PC-3 (cell line): ENCODE measurements at regions not wholly inside any gene's neighbourhood (a gene's known extent, or its start where the extent isn't known, plus 50 kb on each side); places are given as distances from the start of the nearest gene placed in this dataset.

Source experiments
- ATAC-seq: fragments of 200-7000 bp; cut with Tn5 transposase; 2 replicates; pipeline ENCODE4 v1.9.1; 2020; ENCODE audit warnings: mild to moderate bottlenecking, moderate library complexity
- BruUV-seq: library from RNA; stranded (reverse); fragments of 400-500 nt; replicated peaks from 2 replicates; lab custom pipeline; 2021; lab: Mats Ljungman, UMichigan
- CTCF ChIA-PET: fragments of 300-600 bp; sonication (Branson Sonifier 250); formaldehyde crosslinking; loops from one replicate; lab custom pipeline; 2022; ENCODE audit warnings: antibody characterized with exemption; lab: Charles Lee
- POLR2A ChIA-PET: fragments of 300-600 bp; sonication (Branson Sonifier 250); formaldehyde crosslinking; loops from one replicate; lab custom pipeline; 2022; ENCODE audit warnings: antibody characterized with exemption; ENCODE audit not compliant: unreplicated experiment; lab: Charles Lee
- DNase-seq: peaks from one replicate; pipeline ENCODE4 v3.0.0-alpha.2; 2015
- H2AFZ ChIP-seq: fragments of 300-600 bp; sonication (generic); 2 replicates; pipeline ENCODE4 v1.6.0; 2016; ENCODE audit warnings: antibody characterized with exemption, low read length
- H3F3A ChIP-seq: fragments of 300-600 bp; sonication (generic); one replicate; pipeline ENCODE4 v1.6.0; 2017; ENCODE audit warnings: antibody characterized with exemption, low read length, control low read depth, mild to moderate bottlenecking; ENCODE audit not compliant: unreplicated experiment
- H3K27ac ChIP-seq: fragments of 300-600 bp; sonication (generic); 2 replicates; pipeline ENCODE4 v1.5.1; 2016; ENCODE audit warnings: mild to moderate bottlenecking, low read length
- H3K27me3 ChIP-seq: fragments of 300-600 bp; sonication (generic); 2 replicates; pipeline ENCODE4 v1.6.1; 2016; ENCODE audit warnings: low read length, mixed read lengths
- H3K36me3 ChIP-seq: fragments of 300-600 bp; sonication (generic); 2 replicates; pipeline ENCODE4 v1.6.1; 2016; ENCODE audit warnings: low read depth, mixed run types, low read length, mixed read lengths
- H3K4me1 ChIP-seq: fragments of 300-600 bp; sonication (generic); 2 replicates; pipeline ENCODE4 v1.5.1; 2016; ENCODE audit warnings: low read length; ENCODE audit not compliant: insufficient read depth
- H3K4me2 ChIP-seq: fragments of 300-600 bp; sonication (generic); 2 replicates; pipeline ENCODE4 v1.6.0; 2016; ENCODE audit warnings: low read length
- H3K4me3 ChIP-seq: fragments of 300-600 bp; sonication (generic); 2 replicates; pipeline ENCODE4 v1.5.1; 2016; ENCODE audit warnings: mild to moderate bottlenecking, low read length, mixed read lengths
- H3K79me2 ChIP-seq: fragments of 300-600 bp; sonication (generic); 2 replicates; pipeline ENCODE4 v1.6.1; 2017; ENCODE audit warnings: low read length, mixed read lengths
- H3K9ac ChIP-seq: fragments of 300-600 bp; sonication (generic); 2 replicates; pipeline ENCODE4 v1.6.0; 2016; ENCODE audit warnings: mild to moderate bottlenecking, low read length
- H3K9me2 ChIP-seq: fragments of 300-600 bp; sonication (generic); replicated peaks from 2 replicates; pipeline ENCODE4 v1.6.1; 2016; ENCODE audit warnings: mixed run types, low read length, mixed read lengths
- H3K9me3 ChIP-seq: fragments of 300-600 bp; sonication (generic); 2 replicates; pipeline ENCODE4 v1.6.1; 2016; ENCODE audit warnings: low read length, mixed read lengths
- H4K20me1 ChIP-seq: fragments of 300-600 bp; sonication (generic); 2 replicates; pipeline ENCODE4 v1.6.1; 2016; ENCODE audit warnings: low read length, mixed read lengths
- EZH2 ChIP-seq: fragments of 300-600 bp; sonication (generic); IDR thresholded peaks from one replicate; pipeline ENCODE4 v1.6.1; 2017; ENCODE audit warnings: antibody characterized with exemption, mild to moderate bottlenecking, low read length; ENCODE audit not compliant: unreplicated experiment
- EZH2phosphoT487 ChIP-seq: fragments of 300-600 bp; sonication (generic); IDR thresholded peaks from 2 replicates; pipeline ENCODE4 v1.6.1; 2018; ENCODE audit warnings: mild to moderate bottlenecking, antibody characterized with exemption, low read length, borderline replicate concordance
- intact Hi-C: fragments of 100-400 bp; cut with micrococcal nuclease; formaldehyde crosslinking; loops from 2 replicates; pipeline ENCODE4 v1.9.0; 2023
- TF ChIP-seq, protein P1 (sequence below): fragments of 300-600 bp; sonication (generic); conservative IDR thresholded peaks from 2 replicates; pipeline ENCODE4 v1.5.1; 2017; ENCODE audit warnings: antibody characterized with exemption, low read depth, mild to moderate bottlenecking, low read length

DNA sequence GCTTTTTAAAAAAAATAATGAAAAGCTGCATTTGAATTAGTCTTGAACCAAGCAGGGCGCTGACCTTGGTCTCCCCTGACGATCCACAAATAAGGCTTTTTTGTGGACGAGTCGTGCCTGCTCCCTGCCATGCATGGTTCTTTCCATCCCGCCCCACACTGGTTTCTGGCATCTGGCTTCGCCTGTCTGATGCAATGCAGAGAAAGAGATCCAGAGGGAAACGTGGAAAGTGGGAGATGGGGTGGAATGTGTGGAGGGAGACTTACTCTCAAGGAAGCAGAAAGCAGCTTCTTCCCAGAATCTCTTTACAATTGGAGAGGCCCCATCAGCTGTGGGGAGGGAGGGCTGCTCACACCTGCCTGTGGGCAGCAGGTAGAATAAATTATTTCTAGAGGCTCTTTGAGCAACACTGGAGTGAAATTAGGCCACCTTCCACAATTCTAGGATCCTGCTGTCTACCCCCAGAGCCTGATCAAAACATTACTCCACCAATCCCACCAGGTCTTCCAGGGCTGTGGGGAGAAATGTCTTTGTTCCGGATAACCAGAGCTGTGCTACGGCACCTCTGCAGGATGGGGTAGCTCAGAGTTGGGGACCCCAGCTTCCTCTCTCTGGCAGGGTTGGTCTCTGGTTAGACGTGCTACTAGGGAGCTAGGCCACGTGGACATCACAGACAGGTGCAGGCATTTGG, 183.5 kb downstream of the UQCRFS1 start:
- CTCF ChIA-PET = no interaction called here
- no peaks in the 10 kb centered on the region for H3K9me3 ChIP-seq

GRCh38 chr19:29022599-29022998, 190.4 kb downstream of the UQCRFS1 start:
- H3K9ac ChIP-seq = no peak overlapping the region
- ChIA-PET POLR2A (no interaction called here), CTCF (no interaction called here)
- no peaks in the 10 kb centered on the region for H3K4me1 ChIP-seq
- BruUV-seq = no TSS peak
- no peaks in the 10 kb centered on the region for H3F3A ChIP-seq
- TF ChIP-seq EZH2phosphoT487 = no peak
- TF ChIP-seq, protein P1, sequence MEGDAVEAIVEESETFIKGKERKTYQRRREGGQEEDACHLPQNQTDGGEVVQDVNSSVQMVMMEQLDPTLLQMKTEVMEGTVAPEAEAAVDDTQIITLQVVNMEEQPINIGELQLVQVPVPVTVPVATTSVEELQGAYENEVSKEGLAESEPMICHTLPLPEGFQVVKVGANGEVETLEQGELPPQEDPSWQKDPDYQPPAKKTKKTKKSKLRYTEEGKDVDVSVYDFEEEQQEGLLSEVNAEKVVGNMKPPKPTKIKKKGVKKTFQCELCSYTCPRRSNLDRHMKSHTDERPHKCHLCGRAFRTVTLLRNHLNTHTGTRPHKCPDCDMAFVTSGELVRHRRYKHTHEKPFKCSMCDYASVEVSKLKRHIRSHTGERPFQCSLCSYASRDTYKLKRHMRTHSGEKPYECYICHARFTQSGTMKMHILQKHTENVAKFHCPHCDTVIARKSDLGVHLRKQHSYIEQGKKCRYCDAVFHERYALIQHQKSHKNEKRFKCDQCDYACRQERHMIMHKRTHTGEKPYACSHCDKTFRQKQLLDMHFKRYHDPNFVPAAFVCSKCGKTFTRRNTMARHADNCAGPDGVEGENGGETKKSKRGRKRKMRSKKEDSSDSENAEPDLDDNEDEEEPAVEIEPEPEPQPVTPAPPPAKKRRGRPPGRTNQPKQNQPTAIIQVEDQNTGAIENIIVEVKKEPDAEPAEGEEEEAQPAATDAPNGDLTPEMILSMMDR = no peak
- TF ChIP-seq EZH2 = no peak
- no peaks in the 10 kb centered on the region for H4K20me1 ChIP-seq
- H3K27me3 ChIP-seq = no peaks in the 10 kb centered on the region
- no peaks in the 10 kb centered on the region for H3K9me2 ChIP-seq
- H3K27ac ChIP-seq = no peak overlapping the region
- H3K4me2 ChIP-seq = no peak overlapping the region
- ATAC-seq = no peak
- H3K4me3 ChIP-seq = no peak overlapping the region
- intact Hi-C loops = no loop called here
- H3K9me3 ChIP-seq = no peaks in the 10 kb centered on the region
- H3K36me3 ChIP-seq = no peaks in the 10 kb centered on the region
- no peaks in the 10 kb centered on the region for H3K79me2 ChIP-seq
- no peak overlapping the region for H2AFZ ChIP-seq
- no peak for DNase-seq

More for the DNA sequence above, 183.5 kb downstream of the UQCRFS1 start:
- Histone ChIP-seq H2AFZ (no peak overlapping the region), H3K4me3 (no peak overlapping the region), H3K27ac (no peak overlapping the region), H3F3A (no peaks in the 10 kb centered on the region), H3K4me1 (no peaks in the 10 kb centered on the region), H3K9me2 (no peaks in the 10 kb centered on the region), H3K4me2 (no peak overlapping the region), H3K9ac (no peak overlapping the region), H3K36me3 (no peaks in the 10 kb centered on the region), H4K20me1 (no peaks in the 10 kb centered on the region), H3K79me2 (no peaks in the 10 kb centered on the region), H3K27me3 (no peaks in the 10 kb centered on the region)
- no peak for TF ChIP-seq EZH2phosphoT487
- TF ChIP-seq EZH2 = no peak
- intact Hi-C loops = no loop called here
- BruUV-seq = no TSS peak
- POLR2A ChIA-PET = no interaction called here
- ATAC-seq (no peak), DNase-seq (no peak)

DNA sequence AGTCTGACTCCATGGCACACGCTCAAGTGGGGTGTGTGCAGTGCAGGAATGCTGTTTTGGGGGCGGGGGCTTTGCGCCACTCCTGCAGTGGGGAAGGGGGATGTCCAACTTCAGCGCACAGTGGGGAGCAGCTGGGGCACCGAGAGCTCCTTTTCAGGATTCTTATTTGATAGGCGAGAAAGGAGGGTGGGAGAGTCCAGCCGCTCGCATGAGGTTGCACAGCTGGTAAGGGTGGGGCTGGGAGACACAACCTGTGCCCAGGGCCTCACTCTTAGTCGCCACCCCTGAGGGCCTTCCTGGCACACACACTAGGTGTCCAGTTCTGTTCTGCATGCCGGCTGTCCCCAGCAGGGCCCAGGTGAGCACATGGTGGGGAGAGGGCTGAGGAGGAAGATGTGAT, 190.8 kb downstream of the UQCRFS1 start:
- intact Hi-C loops = no loop called here
- Histone ChIP-seq H3F3A (no peaks in the 10 kb centered on the region), H3K36me3 (no peaks in the 10 kb centered on the region), H3K9ac (no peak overlapping the region), H3K4me3 (no peak overlapping the region), H3K9me3 (no peaks in the 10 kb centered on the region), H2AFZ (no peak overlapping the region), H3K79me2 (no peaks in the 10 kb centered on the region), H3K9me2 (no peaks in the 10 kb centered on the region), H3K4me1 (no peaks in the 10 kb centered on the region), H4K20me1 (no peaks in the 10 kb centered on the region), H3K27ac (no peak overlapping the region), H3K4me2 (no peak overlapping the region), H3K27me3 (no peaks in the 10 kb centered on the region)
- POLR2A ChIA-PET = no interaction called here
- BruUV-seq = no TSS peak
- CTCF ChIA-PET = no interaction called here
- TF ChIP-seq EZH2phosphoT487 = no peak
- no peak for ATAC-seq
- no peak for DNase-seq
